ENCODE measurements at regions not wholly inside any gene's neighbourhood (a gene's known extent, or its start where the extent isn't known, plus 50 kb on each side); places are given as distances from the start of the nearest gene placed in this dataset.

- Histone ChIP-seq H2BK20ac (ENCODE audit: low read length) (no peak overlapping the region), H3K56ac (replicated peaks; ENCODE audit: insufficient read length, low read depth, low read length) (no peak overlapping the region), H3K36me3 (ENCODE audit: control insufficient read depth in 2 of 4, insufficient read depth in 4 of 4, low read length in 3 of 4) (no peaks in the 10 kb centered on the region), H3K4me2 (ENCODE audit: insufficient read depth in 1 of 2, low read depth in 2 of 2, low read length in 2 of 2) (no peak overlapping the region), H3K79me2 (ENCODE audit: control insufficient read depth in 1 of 2, insufficient read depth in 2 of 2, low read length in 2 of 2) (no peaks in the 10 kb centered on the region), H2BK5ac (ENCODE audit: low read depth, low read length) (no peak overlapping the region), H4K20me1 (replicated peaks in 1 of 2; ENCODE audit: control insufficient read depth in 1 of 2, insufficient read depth in 2 of 2, low read length in 2 of 2) (peaks cover 0 to 2% of the 10 kb centered on the region in 2 experiments), H3K18ac (ENCODE audit: extremely low read depth, low read length) (no peak overlapping the region), H2AFZ (ENCODE audit: low read length) (no peak overlapping the region), H2BK12ac (ENCODE audit: low read depth, low read length) (no peak overlapping the region), H3K14ac (ENCODE audit: insufficient read length) (no peak overlapping the region), H3K79me1 (ENCODE audit: low read depth, low read length) (no peaks in the 10 kb centered on the region), H2BK120ac (replicated peaks; ENCODE audit: low read depth, low read length) (no peak overlapping the region), H2AK5ac (ENCODE audit: low read depth, low read length) (no peak overlapping the region), H3K9me3 (ENCODE audit: insufficient read depth in 2 of 2, low read depth in 1 of 2, low read length in 1 of 2) (no peaks in the 10 kb centered on the region), H4K5ac (ENCODE audit: insufficient read length, low read depth, low read length) (no peak overlapping the region), H3K4me1 (replicated peaks in 1 of 4; ENCODE audit: control insufficient read depth in 3 of 4, insufficient read depth in 4 of 4, low read length in 3 of 4) (peaks cover 0 to 3% (median 0%) of the 10 kb centered on the region in 4 experiments; a peak in 1 of 7 replicates), H3K23me2 (ENCODE audit: low read depth, low read length) (no peaks in the 10 kb centered on the region), H2BK15ac (ENCODE audit: low read length) (no peak overlapping the region), H3K23ac (ENCODE audit: insufficient read length) (no peak overlapping the region), H3K9ac (replicated peaks in 1 of 4; ENCODE audit: extremely low read depth in 1 of 4, low read depth in 3 of 4, low read length in 3 of 4) (no peak overlapping the region), H3K4me3 (ENCODE audit: extremely low read depth in 1 of 4, insufficient read depth in 2 of 4, low read depth in 3 of 4, low read length in 4 of 4) (no peak overlapping the region), H3K4ac (replicated peaks; ENCODE audit: insufficient read length, low read depth, low read length) (no peak overlapping the region), H4K91ac (replicated peaks; ENCODE audit: insufficient read length, low read length) (no peak overlapping the region), H3K27me3 (replicated peaks in 1 of 4; ENCODE audit: control insufficient read depth in 3 of 4, extremely low read depth in 1 of 4, insufficient read depth in 3 of 4, low read length in 3 of 4) (peaks cover 10 to 25% (median 15%) of the 10 kb centered on the region in 4 experiments; a peak in 5 of 7 replicates), H4K8ac (ENCODE audit: extremely low read depth, insufficient read depth, low read length) (no peak overlapping the region), H3K27ac (ENCODE audit: low read depth, low read length) (no peak overlapping the region)
- ChIA-PET CTCF (ENCODE audit: partially characterized antibody) (no interaction called here), POLR2A (ENCODE audit: partially characterized antibody) (no interaction called here)
- FAIRE-seq (no peak), DNase-seq (ENCODE audit: low read depth in 1 of 2, low spot score in 2 of 2) (no peak)
- 87% methylated on average over 3 of the region's 3 CpGs; no CpG with 5 or more reads in 1 of the 2 experiments for WGBS, 2 experiments (ENCODE audit: extremely low coverage in 1 of 2, insufficient coverage in 1 of 2, insufficient read length in 1 of 2, insufficient replicate concordance in 2 of 2, low coverage in 1 of 2, low lambda C conversion rate in 2 of 2, missing lambda C conversion rate in 1 of 2)
- TF ChIP-seq TEAD4 (IDR thresholded peaks at IDR 0.05; ENCODE audit: low read depth, low read length), result no peak
- no peak for TF ChIP-seq ATF2 (IDR thresholded peaks at IDR 0.05; ENCODE audit: low read length)
Observed at GRCh38 chr1:232463225-232463624, 166.7 kb downstream of the SIPA1L2 start.

All from H1 (cell line).